HG03558 (cell line): ENCODE measurements at regions not wholly inside any gene's neighbourhood (a gene's known extent, or its start where the extent isn't known, plus 50 kb on each side); places are given as distances from the start of the nearest gene placed in this dataset.
"Not testable (repeated sequence)": the region's sequence is repeated elsewhere in the genome, so short reads cannot be mapped to it uniquely, and the experiment has no call there.

Experiments used
- ATAC-seq: cut with Tn5 transposase; IDR thresholded peaks from one replicate; pipeline ENCODE4 v1.9.1; 2021; ENCODE audit warnings: moderate number of reproducible peaks; ENCODE audit not compliant: unreplicated experiment; ENCODE audit errors: extremely low read depth

- no peak for ATAC-seq
These were observed 144.1 kb upstream of the TRPC4 start for GRCh38 chr13:38013676-38014075.

GRCh38 chr13:38012096-38012495, 142.5 kb upstream of the TRPC4 start:
- no peak for ATAC-seq

- ATAC-seq = no peak
These were observed 139.1 kb upstream of the TRPC4 start for GRCh38 chr13:38008636-38009035.

- no peak for ATAC-seq
These were observed 133.0 kb upstream of the TRPC4 start for GRCh38 chr13:38002606-38003005.

GRCh38 chr13:37997641-37998040, 128.1 kb upstream of the TRPC4 start:
- ATAC-seq = no peak

- ATAC-seq = no peak
These were observed 125.5 kb upstream of the TRPC4 start for GRCh38 chr13:37995092-37995491.

- ATAC-seq = no peak
These were observed 117.2 kb upstream of the TRPC4 start for GRCh38 chr13:37986811-37987210.

GRCh38 chr13:37985281-37985680, 115.7 kb upstream of the TRPC4 start:
- no peak for ATAC-seq

- ATAC-seq = no peak
These were observed 114.8 kb upstream of the TRPC4 start for GRCh38 chr13:37984357-37984756.

- ATAC-seq = no peak
These were observed 112.4 kb upstream of the TRPC4 start for GRCh38 chr13:37981932-37982331.

- no peak for ATAC-seq
These were observed 109.1 kb upstream of the TRPC4 start for GRCh38 chr13:37978680-37979079.

GRCh38 chr13:37968555-37968954, 99.0 kb upstream of the TRPC4 start:
- no peak for ATAC-seq

- no peak for ATAC-seq
These were observed 96.7 kb upstream of the TRPC4 start for GRCh38 chr13:37966266-37966665.

GRCh38 chr13:37960427-37960826, 90.9 kb upstream of the TRPC4 start:
- no peak for ATAC-seq

GRCh38 chr13:37959284-37959683, 89.7 kb upstream of the TRPC4 start:
- ATAC-seq = no peak

GRCh38 chr13:37956536-37956935, 87.0 kb upstream of the TRPC4 start:
- ATAC-seq = no peak

- ATAC-seq = not testable (repeated sequence)
These were observed 85.0 kb upstream of the TRPC4 start for GRCh38 chr13:37954597-37954996.

- ATAC-seq = no peak
These were observed 84.6 kb upstream of the TRPC4 start for GRCh38 chr13:37954191-37954590.

- no peak for ATAC-seq
These were observed 84.1 kb upstream of the TRPC4 start for GRCh38 chr13:37953696-37954095.

- ATAC-seq = no peak
These were observed 80.4 kb upstream of the TRPC4 start for GRCh38 chr13:37950016-37950415.

GRCh38 chr13:37947419-37948140, 78.0 kb upstream of the TRPC4 start:
- ATAC-seq = no peak
